NCI-H2081 (cell line): ENCODE measurements at regions not wholly inside any gene's neighbourhood (a gene's known extent, or its start where the extent isn't known, plus 50 kb on each side); places are given as distances from the start of the nearest gene placed in this dataset.

Experiments used
- DNase-seq, 2 experiments: peaks; one replicate each; lab custom pipeline; 2025; lab: John Stamatoyannopoulos, UW

DNA sequence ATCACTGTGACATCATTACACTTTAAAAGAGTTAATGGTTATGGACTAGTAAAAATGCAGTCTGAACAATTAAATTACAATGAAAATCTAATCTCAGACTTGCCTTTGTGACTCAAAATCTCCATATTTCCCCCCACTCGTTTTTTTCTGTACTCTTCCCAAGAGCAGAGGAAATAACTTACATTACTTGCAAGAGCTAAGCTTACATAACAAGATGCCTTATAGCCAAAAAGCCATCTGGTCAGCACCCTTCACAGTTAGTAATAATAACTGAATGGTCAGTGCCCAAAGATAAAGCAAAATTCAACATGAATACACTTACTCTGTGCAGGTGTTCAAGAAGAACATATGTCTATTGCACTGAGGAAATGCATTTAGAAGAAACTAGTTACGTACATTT is 1381.5 kb upstream of the CELF2 start:
- DNase-seq, result no peak

DNA sequence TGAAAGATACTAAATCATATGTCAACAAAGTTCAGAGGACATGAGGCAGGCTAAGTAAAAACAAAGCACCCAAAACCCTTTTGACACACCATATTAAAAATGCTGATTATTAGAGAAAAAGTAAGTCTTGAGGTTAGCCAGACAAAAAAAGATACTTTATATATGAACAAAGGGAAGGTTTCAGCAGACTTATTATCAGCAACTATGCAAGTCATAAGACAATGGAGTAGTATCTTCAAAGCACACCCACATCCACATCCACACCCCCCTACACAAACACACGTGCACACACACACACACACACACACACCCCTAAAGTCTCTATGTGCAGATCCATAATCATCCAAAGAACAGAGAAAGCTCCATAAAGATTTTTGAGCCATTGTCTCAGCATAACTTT is 1373.9 kb upstream of the CELF2 start:
- DNase-seq, result no peak

DNA sequence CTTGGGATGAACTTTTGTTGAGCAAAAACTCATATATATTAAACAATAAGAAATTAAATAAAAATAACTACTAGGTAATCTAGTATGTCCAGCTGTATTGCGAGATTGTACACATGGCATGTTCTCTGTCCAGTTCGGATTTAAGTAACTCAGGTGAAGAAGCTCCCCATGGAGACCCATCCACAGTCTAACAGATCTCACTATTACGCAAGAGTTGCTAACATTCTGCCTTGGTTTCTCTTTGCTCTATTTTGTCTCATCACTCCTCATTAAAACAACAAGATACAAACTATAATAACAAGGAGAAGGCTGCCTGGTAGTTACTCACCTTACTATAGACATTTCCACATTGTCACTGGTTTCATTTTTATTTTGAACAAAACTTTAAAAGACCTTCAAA is 1372.3 kb upstream of the CELF2 start:
- no peak for DNase-seq

DNA sequence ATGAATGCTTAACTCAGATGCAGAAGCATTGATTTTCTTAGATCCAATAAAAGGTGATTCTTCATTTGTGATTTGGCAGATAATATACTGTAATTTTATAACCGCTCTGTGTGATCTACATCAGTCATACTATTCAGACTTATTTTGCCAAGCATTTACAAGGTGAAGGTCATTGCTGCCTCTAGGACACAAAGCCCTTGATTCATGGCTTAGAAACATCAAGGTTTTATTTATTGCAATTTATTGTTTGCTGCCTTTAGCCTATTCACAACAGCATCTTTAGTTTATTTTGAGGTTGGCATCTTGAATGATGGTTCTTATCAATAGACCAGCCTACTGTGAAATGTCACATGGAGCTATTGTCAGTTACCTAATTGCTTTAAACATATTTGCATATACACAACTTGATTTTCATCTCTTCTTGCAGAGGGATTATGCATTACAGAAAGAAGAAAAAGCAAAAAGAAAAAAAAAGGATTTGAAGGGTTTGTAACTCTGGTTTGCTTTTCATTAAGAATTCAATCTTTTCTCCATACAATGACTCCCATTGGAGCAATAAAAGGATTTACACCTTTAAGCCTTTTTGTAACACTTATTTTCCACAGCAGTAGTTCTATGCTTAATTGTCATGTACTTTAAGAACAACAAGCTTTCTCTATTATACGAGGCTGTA is 1371.6 kb upstream of the CELF2 start:
- DNase-seq, result no peak

DNA sequence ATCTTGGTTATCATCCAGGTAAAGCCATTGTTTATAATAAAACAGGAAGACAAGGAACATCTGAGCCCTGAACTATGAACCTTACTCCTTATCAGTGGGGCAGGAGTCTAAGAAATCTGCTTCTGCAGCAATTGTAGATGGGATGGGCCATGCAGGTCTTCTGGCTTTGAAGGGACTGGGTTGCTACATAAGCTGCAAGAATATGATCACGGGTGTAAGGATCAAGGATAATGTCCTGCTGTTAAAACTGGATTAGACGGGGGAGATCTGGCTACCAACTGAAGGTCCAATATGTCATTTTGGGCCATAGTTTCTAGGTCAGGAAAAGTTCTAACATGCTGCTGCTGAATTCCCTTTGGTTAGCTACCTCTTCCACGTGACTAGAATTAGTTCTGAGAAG is 1363.4 kb upstream of the CELF2 start:
- DNase-seq, result no peak

DNA sequence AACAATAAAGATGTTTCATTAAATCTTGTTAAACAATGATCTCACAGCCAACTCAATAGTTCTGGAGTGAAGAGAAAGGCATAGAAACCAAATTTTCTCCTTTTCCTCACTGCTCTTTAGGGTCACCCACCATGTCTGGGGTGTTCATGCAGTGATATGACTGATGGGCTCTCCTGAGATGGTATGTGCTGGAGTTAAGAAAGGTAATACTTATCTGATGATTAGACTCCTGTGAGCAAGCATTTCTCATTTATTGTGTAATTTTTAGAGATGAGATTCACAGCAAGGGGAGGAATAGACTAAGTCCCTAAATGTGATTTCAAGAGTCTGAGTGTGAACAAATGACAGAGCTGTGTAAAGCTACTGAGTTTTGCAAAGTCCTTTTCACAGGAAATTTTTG is 1361.3 kb upstream of the CELF2 start:
- no peak for DNase-seq

DNA sequence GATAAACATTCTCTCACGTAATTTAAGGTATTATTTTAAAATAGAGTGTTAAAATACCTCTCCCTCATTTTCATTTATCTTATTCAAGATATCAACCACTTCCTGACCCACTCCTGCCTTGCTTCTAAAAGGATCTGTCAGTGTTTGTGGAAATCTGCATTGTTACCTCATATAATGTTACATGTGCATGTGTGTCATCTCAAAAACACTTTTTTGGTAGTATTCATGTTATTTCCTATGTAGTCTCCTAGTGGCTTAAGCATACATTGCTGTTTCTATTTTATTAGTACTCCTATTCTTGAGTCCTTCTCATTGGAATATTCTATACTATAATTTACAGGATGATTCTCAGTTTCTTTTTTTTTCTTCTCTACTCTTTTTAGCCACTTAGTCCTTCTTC is 1360.7 kb upstream of the CELF2 start:
- no peak for DNase-seq

DNA sequence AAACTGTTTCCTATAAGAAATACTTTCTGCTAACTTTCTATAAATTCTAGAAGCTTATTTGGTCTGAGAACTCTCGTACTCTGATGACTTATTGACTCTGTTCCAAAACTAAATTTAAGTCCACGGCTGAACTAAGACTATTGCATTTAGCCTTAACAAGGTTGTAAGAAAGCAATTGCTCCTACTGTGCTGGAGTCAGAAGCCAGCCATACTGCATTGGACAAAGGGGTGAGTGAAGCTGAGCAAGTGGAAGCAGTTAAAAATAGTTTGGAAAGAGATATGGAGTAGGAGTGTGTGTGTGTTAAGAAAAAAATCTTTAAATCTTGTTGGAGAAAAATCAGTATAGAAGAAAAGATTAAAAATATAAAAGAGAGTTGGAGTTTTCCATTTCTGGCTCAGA is 1360.1 kb upstream of the CELF2 start:
- no peak for DNase-seq

DNA sequence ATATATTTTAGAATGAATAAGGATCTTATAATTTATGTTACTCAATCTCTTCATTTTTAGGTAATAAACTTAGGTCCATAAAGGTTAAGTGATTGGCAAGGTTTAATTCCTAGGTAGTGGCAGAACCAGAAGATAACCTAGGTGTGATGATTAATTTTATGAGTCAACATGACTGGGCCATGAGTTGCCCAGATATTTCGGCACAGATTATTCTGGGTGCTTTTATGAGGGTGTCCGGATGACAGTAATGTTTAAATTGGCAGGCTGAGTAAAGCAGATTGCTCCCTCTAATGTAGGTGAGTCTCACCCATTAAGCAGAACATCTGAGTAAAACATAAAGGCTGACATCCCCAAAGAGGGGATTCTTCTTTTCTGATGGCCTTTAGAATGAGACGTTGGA is 1349.3 kb upstream of the CELF2 start:
- no peak for DNase-seq

DNA sequence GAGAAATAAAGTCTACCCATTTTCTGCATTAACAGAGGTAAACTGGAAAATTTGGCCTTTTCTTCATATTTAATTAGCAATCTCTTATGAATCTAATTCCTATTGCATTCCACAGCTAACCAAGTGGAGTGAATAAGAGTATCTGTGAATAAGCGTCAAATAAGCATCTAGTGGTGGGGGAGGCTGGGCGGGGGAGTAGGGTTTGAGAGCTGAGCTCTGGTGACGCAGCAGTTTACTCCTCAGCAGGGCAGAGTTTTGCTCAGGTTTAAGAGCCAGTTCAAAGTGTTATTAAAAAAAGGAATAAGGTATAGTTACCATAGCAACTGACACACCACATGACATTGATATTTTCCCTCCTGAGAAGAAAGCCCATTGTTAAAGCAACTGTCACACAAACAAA is 1346.8 kb upstream of the CELF2 start:
- no peak for DNase-seq

DNA sequence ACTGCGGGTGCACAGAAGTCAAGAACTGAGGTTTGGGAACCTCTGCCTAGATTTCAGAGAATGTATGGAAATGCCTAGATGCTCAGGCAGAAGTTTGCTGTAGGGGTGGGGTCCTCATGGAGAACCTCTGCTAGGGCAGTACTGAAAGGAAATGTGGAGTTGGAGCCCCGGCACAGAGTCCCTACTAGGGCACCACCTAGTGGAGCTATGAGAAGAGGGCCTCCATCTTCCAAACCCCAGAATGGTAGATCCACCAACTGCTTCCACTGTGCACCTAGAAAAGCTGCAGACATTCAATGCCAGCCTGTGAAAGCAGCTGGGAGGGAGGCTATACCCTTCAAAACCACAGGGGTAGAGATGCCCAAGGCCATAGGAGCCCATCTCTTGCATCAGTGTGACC is 1336.0 kb upstream of the CELF2 start:
- no peak for DNase-seq

DNA sequence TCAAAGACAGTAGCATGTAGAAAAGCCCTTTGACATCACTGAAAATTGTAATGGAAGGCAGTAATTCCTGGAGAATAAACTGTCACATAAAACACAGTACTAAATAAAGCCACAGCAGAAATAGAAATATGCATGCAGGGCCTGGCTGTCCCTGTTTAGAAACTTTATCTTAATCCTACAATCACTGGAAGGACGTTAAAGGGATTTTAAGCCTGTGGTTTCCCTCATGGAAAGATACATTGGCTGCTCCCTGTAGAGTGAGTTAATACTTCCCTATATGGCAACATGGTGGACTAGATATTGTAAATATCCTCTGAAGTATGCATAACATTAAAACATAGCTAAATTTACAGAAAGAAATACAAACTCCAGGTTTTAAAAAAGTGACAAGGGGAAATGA is 1334.9 kb upstream of the CELF2 start:
- DNase-seq, result no peak

DNA sequence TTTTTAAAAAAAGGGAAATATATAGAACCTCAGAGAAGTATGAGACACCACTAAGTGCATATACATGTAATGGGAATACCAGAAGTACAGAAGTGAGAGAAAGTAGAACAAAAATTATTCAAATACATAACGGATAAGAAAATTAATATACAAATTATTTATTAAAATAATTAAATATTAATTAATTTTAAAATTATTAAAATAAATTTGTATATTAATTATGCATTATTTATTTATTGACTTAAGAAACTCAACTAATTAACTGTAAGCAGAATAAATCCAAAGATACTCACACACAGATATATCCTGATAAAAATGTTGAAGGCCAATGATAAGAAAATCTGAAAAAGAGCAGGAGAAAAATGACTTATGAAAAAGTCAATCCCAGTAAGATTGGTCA is 1333.5 kb upstream of the CELF2 start:
- no peak for DNase-seq

DNA sequence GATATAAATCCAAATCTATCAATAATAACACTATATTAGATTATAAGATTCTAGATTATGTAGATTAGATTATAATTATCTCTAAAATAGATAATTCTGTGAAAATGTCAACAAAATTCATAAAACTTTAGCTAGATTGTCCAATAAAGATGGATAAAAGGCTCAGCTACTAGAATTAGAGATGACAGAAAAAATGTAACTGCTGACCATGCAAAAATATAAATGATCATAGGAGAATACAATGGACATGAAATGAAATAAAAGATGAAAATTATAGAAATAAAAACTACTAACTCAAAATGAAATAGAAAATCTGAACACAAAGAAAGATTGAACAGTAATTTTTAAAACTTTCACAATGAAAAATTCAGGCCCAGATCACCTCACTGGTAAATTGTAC is 1332.1 kb upstream of the CELF2 start:
- no peak for DNase-seq

DNA sequence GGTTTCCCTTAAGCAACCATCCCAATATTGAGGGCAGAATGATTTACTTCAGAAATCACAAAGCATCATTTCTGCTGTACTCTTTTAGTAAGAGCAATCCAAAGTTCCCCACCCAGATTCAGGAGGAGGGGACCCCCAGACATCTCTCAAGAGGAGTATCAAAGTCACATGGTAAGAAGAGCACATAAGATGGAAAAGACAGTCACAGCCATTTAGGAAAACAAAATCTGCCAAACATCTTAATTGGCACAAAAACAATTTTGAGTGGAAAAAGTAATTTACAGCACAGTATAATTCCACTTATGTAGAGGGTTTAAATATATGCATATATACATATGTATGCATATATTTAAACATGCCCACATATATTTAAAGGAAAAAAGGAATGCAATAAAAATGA is 1329.0 kb upstream of the CELF2 start:
- no peak for DNase-seq

DNA sequence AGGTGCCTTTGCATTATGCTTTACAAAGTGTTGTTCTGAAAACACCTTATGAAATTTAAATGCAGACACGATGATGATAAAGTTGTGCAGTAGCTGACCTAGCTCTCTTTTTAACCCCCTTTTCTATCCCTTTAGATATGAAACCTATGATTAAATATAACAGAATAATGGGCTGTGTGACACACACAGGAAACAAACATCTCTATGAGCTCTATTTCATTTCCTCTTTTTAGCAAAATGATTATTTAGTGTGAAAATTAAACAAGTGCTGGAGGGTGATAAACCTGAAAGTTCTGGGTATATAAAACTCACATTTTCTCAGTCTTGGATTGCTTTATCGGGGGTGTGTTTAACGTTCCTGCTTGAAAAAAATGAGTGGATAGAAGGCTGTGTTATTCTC is 1310.5 kb upstream of the CELF2 start:
- no peak for DNase-seq

DNA sequence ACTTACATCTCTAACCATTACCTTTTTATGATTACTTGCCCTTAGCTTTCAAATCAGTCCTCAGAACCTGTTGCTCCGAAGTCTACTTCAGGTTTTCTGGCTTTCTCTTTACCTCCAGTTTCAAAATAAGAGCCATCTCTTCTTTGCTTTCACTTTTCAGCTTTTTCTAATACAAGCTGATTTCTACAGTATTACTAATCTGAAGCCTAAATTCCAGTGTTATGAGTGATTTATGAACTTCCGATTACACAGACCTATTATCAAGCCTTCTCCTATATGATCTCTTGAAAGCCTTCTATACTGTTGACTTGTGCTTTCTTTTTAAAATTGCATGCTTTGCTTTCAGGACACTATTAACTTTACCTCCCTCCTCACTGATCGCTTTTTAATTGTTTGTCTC is 1307.8 kb upstream of the CELF2 start:
- no peak for DNase-seq

DNA sequence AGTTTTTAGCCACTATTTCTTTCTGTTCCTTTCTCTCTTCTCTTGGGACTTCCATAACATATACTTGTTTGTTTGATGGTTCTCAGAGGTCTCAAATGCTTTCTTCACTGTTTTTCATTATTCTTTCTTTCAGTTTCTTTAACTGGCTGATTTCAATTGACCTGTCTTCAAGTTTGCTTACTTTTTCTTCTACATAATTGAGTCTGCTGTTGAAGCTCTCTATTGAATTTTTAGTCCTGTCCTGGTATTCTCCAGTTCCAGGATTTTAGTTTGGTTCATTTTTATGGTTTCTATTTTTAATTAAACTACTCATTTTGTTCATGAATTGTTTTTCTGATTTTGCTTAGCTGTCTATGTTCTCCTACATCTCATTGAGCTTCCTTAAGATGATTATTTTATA is 1305.3 kb upstream of the CELF2 start:
- DNase-seq, result no peak

DNA sequence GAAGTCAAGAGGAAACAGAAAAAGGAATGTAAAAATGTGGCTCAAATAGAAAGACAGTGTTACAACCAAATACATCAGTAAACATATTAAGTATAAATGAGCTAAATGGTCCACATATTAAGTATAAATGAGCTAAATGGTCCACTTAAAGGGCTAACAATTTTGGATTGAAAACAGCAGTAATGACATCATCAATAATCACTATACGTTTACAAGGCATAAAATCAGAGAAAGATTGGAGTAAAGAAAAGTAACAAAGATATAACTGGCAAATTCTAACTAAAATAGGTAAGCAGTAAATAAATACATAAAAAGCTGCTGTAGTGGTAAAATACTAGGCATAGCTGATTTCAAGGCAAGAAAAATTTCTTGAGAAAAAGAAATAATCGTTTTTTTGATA is 1298.4 kb upstream of the CELF2 start:
- DNase-seq, result no peak

DNA sequence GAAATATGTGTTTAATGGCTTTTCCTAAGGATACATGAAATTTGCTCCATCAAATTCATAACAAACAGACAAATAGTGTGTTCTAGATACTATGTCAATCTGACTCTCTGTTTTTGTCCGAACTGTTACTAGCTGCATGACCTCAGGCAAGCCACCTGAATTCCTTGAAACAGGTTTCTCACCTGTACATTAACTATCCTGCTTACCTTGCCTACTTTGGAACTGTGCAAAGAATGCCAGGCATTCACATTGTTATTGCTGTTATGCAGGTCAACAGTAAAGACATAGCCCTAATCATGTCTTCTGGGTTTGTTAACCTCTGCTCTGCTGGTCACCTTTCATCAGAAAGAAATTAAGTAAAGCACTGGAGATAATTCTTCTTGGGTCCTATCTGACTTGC is 1283.9 kb upstream of the CELF2 start:
- DNase-seq, result no peak

DNA sequence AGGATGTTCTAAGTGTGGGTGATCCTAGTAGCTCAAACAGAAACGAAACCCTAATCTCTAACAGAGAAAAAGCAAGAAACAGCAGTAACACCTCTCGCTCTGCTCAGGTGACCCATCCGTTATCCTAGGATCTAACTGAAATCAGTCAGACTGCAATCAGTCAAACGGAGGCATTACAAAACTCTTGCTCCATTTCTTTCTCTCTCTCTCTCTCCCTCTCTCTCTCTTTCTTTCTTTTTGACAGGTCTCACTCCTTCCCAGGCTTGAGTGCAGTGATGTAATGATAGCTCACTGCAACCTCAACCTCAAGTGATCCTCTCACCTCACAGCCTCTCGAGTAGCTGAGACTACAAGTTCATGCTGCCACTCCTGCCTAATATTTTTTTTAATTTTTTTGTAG is 1283.5 kb upstream of the CELF2 start:
- DNase-seq, result no peak

DNA sequence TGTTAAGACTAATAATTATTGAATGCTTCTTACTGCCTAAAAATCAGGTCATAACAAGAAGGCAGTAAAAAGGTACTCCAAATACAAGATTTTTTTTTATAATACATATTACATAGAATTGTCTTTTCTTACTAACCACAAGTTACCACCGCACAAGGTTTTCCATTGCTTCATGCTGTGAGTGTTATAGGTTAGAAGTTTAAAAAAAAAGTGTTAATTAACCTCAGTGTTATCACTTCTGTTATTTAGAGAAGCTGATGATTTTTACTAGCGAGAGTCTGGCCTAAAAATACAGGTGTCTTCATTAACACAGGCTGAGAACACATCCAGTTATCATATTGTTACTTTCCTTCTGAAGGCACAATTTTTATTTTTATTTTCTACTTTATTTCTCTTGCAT is 1281.9 kb upstream of the CELF2 start:
- no peak for DNase-seq

DNA sequence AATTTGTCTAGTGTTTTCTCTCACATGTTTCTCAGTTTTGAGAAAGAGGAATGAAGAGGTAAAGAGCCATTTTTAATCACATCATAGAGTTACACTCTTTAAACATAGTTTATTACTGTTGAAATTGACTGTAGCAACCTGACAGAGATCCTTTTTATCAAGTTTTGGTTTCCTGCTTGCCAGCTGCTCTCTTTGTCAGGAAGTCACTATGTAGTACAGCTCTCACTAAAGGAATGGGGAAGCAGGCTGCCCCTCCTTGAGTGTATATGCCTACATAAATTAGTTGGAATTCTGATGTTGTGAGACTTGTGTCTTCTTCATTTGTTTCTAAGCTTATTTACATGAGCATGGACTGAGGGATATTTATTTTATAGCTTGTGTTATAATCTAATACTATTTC is 1274.0 kb upstream of the CELF2 start:
- no peak for DNase-seq

DNA sequence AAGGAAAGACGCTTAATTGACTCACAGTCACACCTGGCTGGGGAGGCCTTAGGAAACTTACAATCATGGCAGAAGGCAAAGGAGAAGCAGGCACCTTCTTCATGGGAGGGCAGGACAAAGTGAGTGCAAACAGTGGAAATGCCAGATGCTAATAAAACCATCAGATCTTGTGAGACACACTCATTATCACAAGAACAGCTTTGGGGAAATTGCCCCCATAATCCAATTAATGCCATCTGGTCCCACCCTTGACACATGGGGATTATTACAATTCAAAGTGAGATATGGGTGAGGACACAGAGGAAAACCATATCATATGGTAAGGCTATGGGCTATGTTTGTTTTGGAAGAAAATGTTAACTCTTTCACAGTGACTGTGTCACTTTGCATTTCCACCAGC is 1272.5 kb upstream of the CELF2 start:
- no peak for DNase-seq

DNA sequence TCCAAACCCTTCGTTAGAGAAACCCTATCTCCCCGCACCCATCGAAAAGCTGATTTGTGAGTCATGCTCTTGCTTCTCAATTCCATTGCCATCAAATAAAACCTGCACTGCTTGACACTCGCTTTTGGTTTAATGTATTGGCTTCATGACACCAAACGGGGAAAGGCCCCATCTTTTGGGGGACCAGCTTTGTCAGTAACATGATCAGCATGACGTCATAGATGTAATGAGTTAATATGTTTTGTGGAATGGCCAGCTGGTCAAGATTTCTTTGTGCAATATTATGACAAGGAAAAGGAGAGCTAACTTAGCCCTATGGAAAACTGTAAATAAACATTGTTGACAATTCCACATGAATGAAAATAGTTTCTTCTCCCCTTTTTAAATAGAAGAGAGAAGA is 1260.5 kb upstream of the CELF2 start:
- no peak for DNase-seq
